GM23338 (cell line): ENCODE measurements at regions not wholly inside any gene's neighbourhood (a gene's known extent, or its start where the extent isn't known, plus 50 kb on each side); places are given as distances from the start of the nearest gene placed in this dataset.

ENCODE experiments used
- ATAC-seq: fragments of 200-7000 bp; cut with Tn5 transposase; 3 replicates; pipeline ENCODE4 v1.9.1; 2020
- DNase-seq: peaks from one replicate; pipeline ENCODE4 v3.0.0-alpha.2; 2015; ENCODE audit warnings: low spot score
- H2AFZ ChIP-seq: fragments of 200-600 bp; sonication (generic); 2 replicates; pipeline ENCODE4 v1.8.0; 2016; ENCODE audit warnings: antibody characterized with exemption, mild to moderate bottlenecking, moderate library complexity
- H3F3A ChIP-seq: fragments of 200-600 bp; sonication (generic); replicated peaks from 2 replicates; pipeline ENCODE4 v1.8.0; 2017; ENCODE audit warnings: antibody characterized with exemption, mixed run types, low read depth
- H3K27ac ChIP-seq: fragments of 200-600 bp; sonication (generic); 2 replicates; pipeline ENCODE4 v1.6.1; 2016; ENCODE audit warnings: low read depth
- H3K27me3 ChIP-seq: fragments of 200-600 bp; sonication (generic); 2 replicates; pipeline ENCODE4 v1.8.0; 2016; ENCODE audit warnings: mild to moderate bottlenecking, mixed run types, moderate library complexity; ENCODE audit not compliant: insufficient read depth
- H3K36me3 ChIP-seq: fragments of 200-600 bp; sonication (generic); 2 replicates; pipeline ENCODE4 v1.8.0; 2016; ENCODE audit warnings: mild to moderate bottlenecking; ENCODE audit not compliant: insufficient read depth
- H3K4me1 ChIP-seq: fragments of 200-600 bp; sonication (generic); 2 replicates; pipeline ENCODE4 v1.8.0; 2016; ENCODE audit warnings: mild to moderate bottlenecking, moderate library complexity; ENCODE audit not compliant: insufficient read depth
- H3K4me2 ChIP-seq: fragments of 200-600 bp; sonication (generic); 2 replicates; pipeline ENCODE4 v1.7.1; 2017; ENCODE audit warnings: mixed run types
- H3K4me3 ChIP-seq: fragments of 200-600 bp; sonication (generic); 2 replicates; pipeline ENCODE4 v1.6.1; 2016; ENCODE audit warnings: mixed run types
- H3K79me2 ChIP-seq: fragments of 200-600 bp; sonication (generic); replicated peaks from 2 replicates; pipeline ENCODE4 v1.8.0; 2017; ENCODE audit warnings: mild to moderate bottlenecking; ENCODE audit not compliant: insufficient read depth
- H3K9me2 ChIP-seq: fragments of 200-600 bp; sonication (generic); 2 replicates; pipeline ENCODE4 v1.8.0; 2017; ENCODE audit not compliant: insufficient read depth
- H4K20me1 ChIP-seq: fragments of 200-600 bp; sonication (generic); replicated peaks from 2 replicates; pipeline ENCODE4 v1.8.0; 2017; ENCODE audit warnings: mild to moderate bottlenecking; ENCODE audit not compliant: insufficient read depth
- H3K27ac Mint-ChIP-seq: 2 replicates; pipeline ENCODE4 v1.8.0; 2020; ENCODE audit warnings: inconsistent platforms, mild to moderate bottlenecking, moderate library complexity, mixed read lengths
- H3K27me3 Mint-ChIP-seq: 3 replicates; pipeline ENCODE4 v1.8.0; 2022; ENCODE audit warnings: low read depth, mild to moderate bottlenecking, moderate library complexity, mixed read lengths, inconsistent platforms; ENCODE audit not compliant: insufficient read depth, poor library complexity
- H3K36me3 Mint-ChIP-seq: 3 replicates; pipeline ENCODE4 v1.8.0; 2021; ENCODE audit warnings: low read depth, mild to moderate bottlenecking, inconsistent platforms, moderate library complexity, mixed read lengths
- H3K4me1 Mint-ChIP-seq: 3 replicates; pipeline ENCODE4 v1.8.0; 2020; ENCODE audit warnings: mild to moderate bottlenecking, inconsistent platforms, mixed read lengths
- H3K4me3 Mint-ChIP-seq: 3 replicates; pipeline ENCODE4 v1.8.0; 2021; ENCODE audit warnings: moderate library complexity, mild to moderate bottlenecking, inconsistent platforms, mixed read lengths
- H3K9me3 Mint-ChIP-seq: 3 replicates; pipeline ENCODE4 v1.8.0; 2020; ENCODE audit warnings: moderate library complexity, mild to moderate bottlenecking, inconsistent platforms, mixed read lengths
- CREB1 ChIP-seq: fragments of 250-450 bp; sonication (Bioruptor Pico); IDR thresholded peaks from 2 replicates; pipeline ENCODE4 v1.5.0; 2020; ENCODE audit warnings: low read depth, mild to moderate bottlenecking, moderate library complexity
- EZH2 ChIP-seq: fragments of 200-600 bp; sonication (generic); IDR thresholded peaks from one replicate; pipeline ENCODE4 v1.8.0; 2017; ENCODE audit warnings: antibody characterized with exemption, mild to moderate bottlenecking, low read depth; ENCODE audit not compliant: unreplicated experiment
- EZH2phosphoT487 ChIP-seq: fragments of 200-600 bp; sonication (generic); IDR thresholded peaks from one replicate; pipeline ENCODE4 v1.8.1; 2018; ENCODE audit warnings: antibody characterized with exemption; ENCODE audit not compliant: unreplicated experiment
- JUNB ChIP-seq: IDR thresholded peaks from one replicate; pipeline ENCODE4 v1.6.1; 2016; ENCODE audit warnings: antibody characterized with exemption; ENCODE audit not compliant: unreplicated experiment
- NANOG ChIP-seq: IDR thresholded peaks from 2 replicates; pipeline ENCODE4 v1.6.1; 2016; ENCODE audit warnings: antibody characterized with exemption, borderline replicate concordance
- STAT1 ChIP-seq: IDR thresholded peaks from one replicate; pipeline ENCODE4 v1.6.1; 2016; ENCODE audit warnings: antibody characterized with exemption; ENCODE audit not compliant: unreplicated experiment
- TF ChIP-seq, protein P1 (sequence below): fragments of 250-450 bp; sonication (Bioruptor Pico); IDR thresholded peaks from 2 replicates; pipeline ENCODE4 v1.5.0; 2020; ENCODE audit warnings: mild to moderate bottlenecking, moderate library complexity
- TF ChIP-seq, protein P2 (sequence below): IDR thresholded peaks from 2 replicates; pipeline ENCODE4 v1.6.1; 2016; ENCODE audit warnings: antibody characterized with exemption

DNA sequence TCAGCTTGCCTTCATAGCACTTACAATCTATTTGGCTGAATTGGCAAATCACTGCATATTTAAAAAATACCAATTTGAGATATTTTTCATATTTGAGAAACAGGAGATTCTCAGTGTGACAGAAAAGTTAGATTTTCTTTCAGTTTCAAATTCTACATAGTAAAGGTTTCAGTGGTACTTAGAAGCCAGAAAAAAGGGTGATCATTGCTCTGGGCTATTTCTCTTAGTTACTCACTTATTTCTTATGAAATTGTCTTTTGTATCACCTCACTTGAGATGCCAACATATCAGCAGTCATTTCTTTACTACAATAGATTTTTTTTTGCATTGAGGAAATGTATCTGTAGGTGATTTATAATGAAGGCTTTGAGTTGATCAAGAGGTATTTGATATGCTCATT, 478.2 kb downstream of the GATA3 start (continued):
- TF ChIP-seq, protein P1, sequence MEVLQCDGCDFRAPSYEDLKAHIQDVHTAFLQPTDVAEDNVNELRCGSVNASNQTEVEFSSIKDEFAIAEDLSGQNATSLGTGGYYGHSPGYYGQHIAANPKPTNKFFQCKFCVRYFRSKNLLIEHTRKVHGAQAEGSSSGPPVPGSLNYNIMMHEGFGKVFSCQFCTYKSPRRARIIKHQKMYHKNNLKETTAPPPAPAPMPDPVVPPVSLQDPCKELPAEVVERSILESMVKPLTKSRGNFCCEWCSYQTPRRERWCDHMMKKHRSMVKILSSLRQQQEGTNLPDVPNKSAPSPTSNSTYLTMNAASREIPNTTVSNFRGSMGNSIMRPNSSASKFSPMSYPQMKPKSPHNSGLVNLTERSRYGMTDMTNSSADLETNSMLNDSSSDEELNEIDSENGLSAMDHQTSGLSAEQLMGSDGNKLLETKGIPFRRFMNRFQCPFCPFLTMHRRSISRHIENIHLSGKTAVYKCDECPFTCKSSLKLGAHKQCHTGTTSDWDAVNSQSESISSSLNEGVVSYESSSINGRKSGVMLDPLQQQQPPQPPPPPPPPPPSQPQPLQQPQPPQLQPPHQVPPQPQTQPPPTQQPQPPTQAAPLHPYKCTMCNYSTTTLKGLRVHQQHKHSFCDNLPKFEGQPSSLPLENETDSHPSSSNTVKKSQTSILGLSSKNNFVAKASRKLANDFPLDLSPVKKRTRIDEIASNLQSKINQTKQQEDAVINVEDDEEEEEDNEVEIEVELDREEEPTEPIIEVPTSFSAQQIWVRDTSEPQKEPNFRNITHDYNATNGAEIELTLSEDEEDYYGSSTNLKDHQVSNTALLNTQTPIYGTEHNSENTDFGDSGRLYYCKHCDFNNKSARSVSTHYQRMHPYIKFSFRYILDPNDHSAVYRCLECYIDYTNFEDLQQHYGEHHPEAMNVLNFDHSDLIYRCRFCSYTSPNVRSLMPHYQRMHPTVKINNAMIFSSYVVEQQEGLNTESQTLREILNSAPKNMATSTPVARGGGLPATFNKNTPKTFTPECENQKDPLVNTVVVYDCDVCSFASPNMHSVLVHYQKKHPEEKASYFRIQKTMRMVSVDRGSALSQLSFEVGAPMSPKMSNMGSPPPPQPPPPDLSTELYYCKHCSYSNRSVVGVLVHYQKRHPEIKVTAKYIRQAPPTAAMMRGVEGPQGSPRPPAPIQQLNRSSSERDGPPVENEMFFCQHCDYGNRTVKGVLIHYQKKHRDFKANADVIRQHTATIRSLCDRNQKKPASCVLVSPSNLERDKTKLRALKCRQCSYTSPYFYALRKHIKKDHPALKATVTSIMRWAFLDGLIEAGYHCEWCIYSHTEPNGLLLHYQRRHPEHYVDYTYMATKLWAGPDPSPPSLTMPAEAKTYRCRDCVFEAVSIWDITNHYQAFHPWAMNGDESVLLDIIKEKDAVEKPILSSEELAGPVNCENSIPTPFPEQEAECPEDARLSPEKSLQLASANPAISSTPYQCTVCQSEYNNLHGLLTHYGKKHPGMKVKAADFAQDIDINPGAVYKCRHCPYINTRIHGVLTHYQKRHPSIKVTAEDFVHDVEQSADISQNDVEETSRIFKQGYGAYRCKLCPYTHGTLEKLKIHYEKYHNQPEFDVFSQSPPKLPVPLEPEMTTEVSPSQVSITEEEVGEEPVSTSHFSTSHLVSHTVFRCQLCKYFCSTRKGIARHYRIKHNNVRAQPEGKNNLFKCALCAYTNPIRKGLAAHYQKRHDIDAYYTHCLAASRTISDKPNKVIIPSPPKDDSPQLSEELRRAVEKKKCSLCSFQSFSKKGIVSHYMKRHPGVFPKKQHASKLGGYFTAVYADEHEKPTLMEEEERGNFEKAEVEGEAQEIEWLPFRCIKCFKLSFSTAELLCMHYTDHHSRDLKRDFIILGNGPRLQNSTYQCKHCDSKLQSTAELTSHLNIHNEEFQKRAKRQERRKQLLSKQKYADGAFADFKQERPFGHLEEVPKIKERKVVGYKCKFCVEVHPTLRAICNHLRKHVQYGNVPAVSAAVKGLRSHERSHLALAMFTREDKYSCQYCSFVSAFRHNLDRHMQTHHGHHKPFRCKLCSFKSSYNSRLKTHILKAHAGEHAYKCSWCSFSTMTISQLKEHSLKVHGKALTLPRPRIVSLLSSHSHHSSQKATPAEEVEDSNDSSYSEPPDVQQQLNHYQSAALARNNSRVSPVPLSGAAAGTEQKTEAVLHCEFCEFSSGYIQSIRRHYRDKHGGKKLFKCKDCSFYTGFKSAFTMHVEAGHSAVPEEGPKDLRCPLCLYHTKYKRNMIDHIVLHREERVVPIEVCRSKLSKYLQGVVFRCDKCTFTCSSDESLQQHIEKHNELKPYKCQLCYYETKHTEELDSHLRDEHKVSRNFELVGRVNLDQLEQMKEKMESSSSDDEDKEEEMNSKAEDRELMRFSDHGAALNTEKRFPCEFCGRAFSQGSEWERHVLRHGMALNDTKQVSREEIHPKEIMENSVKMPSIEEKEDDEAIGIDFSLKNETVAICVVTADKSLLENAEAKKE, result no peak

DNA sequence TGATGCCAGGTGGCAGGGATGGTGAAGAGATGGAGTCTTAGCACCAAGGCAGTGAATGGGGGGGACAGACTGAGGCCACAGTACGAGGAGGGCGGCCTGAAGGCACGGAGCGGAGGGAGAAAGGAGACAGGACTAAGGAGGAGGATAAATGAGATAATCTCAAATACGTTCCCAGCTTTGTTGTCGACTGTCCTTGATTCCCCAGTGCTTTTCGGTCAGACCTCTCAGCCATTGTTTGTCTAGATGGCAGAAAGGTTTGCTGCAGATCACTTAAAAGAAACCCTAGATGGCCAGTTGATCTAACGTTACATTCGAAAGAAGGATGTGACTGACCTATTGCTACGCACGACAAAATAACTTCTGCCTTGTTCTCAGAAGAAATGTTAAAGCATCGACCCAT, 479.0 kb downstream of the GATA3 start:
- no peak overlapping the region for H2AFZ ChIP-seq
- H3K4me3 Mint-ChIP-seq, result no peak overlapping the region
- ATAC-seq, result no peak
- no peak overlapping the region for H3K4me3 ChIP-seq
- peaks cover 8% of the 10 kb centered on the region for H3K27me3 Mint-ChIP-seq
- no peaks in the 10 kb centered on the region; the same call in 2 of the 3 replicates for H3K9me3 Mint-ChIP-seq
- no peak overlapping the region for H3K27ac Mint-ChIP-seq
- no peak overlapping the region for H3K27ac ChIP-seq
- H3K36me3 ChIP-seq, result no peaks in the 10 kb centered on the region
- no peaks in the 10 kb centered on the region for H3K36me3 Mint-ChIP-seq
- no peaks in the 10 kb centered on the region for H3K27me3 ChIP-seq
- no peaks in the 10 kb centered on the region for H3K4me1 ChIP-seq
- no peak for DNase-seq
- H3K4me1 Mint-ChIP-seq, result no peaks in the 10 kb centered on the region
- no peaks in the 10 kb centered on the region for H4K20me1 ChIP-seq
- H3F3A ChIP-seq, result no peaks in the 10 kb centered on the region
- no peaks in the 10 kb centered on the region for H3K79me2 ChIP-seq
- no peak overlapping the region for H3K4me2 ChIP-seq
- no peaks in the 10 kb centered on the region for H3K9me2 ChIP-seq
- TF ChIP-seq CREB1 (CRISPR knock-in tag) (no peak), JUNB (no peak), STAT1 (no peak), EZH2phosphoT487 (no peak), NANOG (no peak), EZH2 (no peak)
- TF ChIP-seq, protein P2, sequence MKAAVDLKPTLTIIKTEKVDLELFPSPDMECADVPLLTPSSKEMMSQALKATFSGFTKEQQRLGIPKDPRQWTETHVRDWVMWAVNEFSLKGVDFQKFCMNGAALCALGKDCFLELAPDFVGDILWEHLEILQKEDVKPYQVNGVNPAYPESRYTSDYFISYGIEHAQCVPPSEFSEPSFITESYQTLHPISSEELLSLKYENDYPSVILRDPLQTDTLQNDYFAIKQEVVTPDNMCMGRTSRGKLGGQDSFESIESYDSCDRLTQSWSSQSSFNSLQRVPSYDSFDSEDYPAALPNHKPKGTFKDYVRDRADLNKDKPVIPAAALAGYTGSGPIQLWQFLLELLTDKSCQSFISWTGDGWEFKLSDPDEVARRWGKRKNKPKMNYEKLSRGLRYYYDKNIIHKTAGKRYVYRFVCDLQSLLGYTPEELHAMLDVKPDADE, result no peak
- TF ChIP-seq, protein P1, result no peak
